Bone marrow (tissue), 2 donors: ENCODE measurements at regions not wholly inside any gene's neighbourhood (a gene's known extent, or its start where the extent isn't known, plus 50 kb on each side); places are given as distances from the start of the nearest gene placed in this dataset.

ENCODE experiments used
- DNase-seq, 2 donors: peaks; one replicate each; lab custom pipeline; 2025; lab: John Stamatoyannopoulos, UW

GRCh38 chr9:117486426-117486825 is 71.6 kb upstream of the ASTN2 start:
- no peak for DNase-seq

GRCh38 chr9:117485176-117485575 is 70.3 kb upstream of the ASTN2 start:
- peak in 1 of 2 donors; percentile 3 for DNase-seq

- no peak for DNase-seq
Measured at GRCh38 chr9:117480729-117481128, 65.9 kb upstream of the ASTN2 start.

GRCh38 chr9:117480253-117480652 is 65.4 kb upstream of the ASTN2 start:
- no peak for DNase-seq

GRCh38 chr9:117473293-117473692 is 58.4 kb upstream of the ASTN2 start:
- DNase-seq = no peak

GRCh38 chr9:117470902-117471301 is 56.0 kb upstream of the ASTN2 start:
- DNase-seq = no peak

- DNase-seq = no peak
Measured at GRCh38 chr9:117470455-117470854, 55.6 kb upstream of the ASTN2 start.

- no peak for DNase-seq
Measured at GRCh38 chr9:117466111-117466510, 51.3 kb upstream of the ASTN2 start.

GRCh38 chr9:117465706-117466105 is 50.8 kb upstream of the ASTN2 start:
- DNase-seq = no peak

- no peak for DNase-seq
Measured at GRCh38 chr9:117464941-117465616, 50.2 kb upstream of the ASTN2 start.
